HG02763 (cell line): ENCODE measurements at regions not wholly inside any gene's neighbourhood (a gene's known extent, or its start where the extent isn't known, plus 50 kb on each side); places are given as distances from the start of the nearest gene placed in this dataset.
"Not testable (repeated sequence)": the region's sequence is repeated elsewhere in the genome, so short reads cannot be mapped to it uniquely, and the experiment has no call there.

ENCODE experiments used
- ATAC-seq: cut with Tn5 transposase; IDR thresholded peaks from one replicate; pipeline ENCODE4 v1.9.1; 2021; ENCODE audit warnings: mild to moderate bottlenecking, moderate library complexity; ENCODE audit not compliant: unreplicated experiment

DNA sequence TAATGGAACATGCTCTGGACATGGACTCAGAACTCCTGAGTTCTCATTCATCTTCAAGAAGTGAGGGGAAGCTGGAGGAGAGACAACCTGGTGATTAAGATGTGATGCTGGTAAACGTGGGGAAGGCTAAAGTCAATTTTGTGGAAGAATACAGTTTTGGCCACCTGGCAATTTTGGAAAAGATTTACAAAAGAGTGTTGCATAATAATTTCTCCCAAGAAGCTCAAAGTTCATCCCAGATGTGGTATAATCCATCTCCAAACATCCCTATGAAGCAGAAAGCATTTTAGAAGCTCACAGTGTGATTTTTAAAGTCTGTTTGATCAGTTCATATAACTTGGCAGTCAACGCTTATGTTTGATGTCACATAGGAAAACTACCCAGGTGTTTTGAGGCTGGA, 208.7 kb downstream of the LMX1A start:
- ATAC-seq, result no peak

DNA sequence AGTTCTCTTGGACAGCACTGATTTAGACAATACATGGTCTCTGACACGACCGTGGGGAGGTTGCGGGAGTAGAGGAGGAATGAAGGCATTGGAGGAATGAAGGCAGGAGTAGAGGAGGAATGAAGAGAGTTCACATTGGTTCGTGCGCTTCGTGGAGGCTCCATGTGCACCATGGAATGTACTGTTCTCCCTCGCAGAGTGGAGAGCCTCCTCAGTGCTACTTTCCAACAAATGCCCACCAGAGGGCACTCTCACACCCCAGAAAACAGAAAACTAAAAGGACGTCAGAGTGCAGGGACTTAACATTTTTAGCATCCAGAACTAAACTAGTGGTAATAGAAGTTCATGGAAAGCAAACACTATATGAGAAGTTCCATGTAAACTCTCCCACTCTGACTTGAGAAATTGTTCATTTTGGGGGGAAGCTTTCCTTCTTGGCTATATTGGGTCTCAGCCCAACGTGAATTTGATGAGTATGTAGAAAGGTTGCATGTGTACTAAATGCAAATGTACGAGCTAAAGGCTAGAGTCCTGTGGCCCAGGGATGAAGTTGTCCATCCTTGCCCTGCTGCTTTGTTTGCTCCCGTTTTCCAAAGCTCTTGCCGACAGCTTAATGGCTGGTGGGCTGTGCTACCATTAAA, 211.6 kb downstream of the LMX1A start:
- ATAC-seq, result no peak

DNA sequence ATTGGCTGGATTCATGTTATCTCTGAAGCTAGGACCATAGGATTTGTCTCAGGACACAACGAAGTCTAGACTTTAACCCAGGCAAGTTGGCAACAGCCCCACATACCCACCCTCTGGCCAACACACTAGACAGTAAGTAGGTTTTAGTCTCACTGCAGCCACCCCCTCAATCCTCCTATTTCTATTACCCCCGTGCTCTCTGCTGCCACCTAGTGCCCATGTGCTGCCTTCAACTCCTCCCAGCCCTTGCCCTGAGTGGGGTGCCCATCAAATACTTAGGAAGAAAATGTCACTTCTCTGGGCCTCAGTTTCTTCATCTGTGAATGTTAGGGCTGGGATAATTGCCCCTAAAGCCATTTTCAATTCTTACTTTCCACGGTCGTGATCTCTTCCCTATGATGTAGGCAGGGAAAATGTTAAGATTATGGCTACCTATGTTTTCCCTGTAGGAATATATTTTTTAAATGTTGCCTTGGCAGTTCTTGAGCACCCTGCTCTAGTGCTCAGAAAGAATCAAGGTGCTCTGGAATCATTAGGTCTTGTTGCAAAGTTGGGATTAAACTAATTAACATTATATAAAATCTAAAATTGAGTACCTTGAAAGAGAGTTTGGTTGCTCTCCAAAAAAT, 213.0 kb downstream of the LMX1A start:
- no peak for ATAC-seq

DNA sequence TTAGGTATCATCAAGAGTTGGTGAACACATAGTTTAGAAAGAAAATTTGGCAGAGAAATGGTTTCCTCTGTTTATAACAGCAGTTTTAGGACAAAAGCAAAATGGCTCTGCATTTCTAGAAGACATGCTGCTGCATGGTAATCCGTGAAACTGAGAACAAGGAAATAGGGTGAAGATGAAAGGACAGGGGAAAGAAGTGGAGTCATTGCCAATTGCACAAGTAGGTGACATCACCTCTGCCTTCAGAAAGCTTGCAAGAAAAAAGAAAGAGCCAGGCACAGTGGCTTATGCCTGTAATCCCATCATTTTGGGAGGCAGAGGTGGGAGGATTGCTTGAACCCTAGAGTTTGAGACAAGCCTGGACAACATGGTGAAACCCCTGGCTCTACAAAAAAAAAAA, 217.6 kb downstream of the LMX1A start:
- no peak for ATAC-seq

DNA sequence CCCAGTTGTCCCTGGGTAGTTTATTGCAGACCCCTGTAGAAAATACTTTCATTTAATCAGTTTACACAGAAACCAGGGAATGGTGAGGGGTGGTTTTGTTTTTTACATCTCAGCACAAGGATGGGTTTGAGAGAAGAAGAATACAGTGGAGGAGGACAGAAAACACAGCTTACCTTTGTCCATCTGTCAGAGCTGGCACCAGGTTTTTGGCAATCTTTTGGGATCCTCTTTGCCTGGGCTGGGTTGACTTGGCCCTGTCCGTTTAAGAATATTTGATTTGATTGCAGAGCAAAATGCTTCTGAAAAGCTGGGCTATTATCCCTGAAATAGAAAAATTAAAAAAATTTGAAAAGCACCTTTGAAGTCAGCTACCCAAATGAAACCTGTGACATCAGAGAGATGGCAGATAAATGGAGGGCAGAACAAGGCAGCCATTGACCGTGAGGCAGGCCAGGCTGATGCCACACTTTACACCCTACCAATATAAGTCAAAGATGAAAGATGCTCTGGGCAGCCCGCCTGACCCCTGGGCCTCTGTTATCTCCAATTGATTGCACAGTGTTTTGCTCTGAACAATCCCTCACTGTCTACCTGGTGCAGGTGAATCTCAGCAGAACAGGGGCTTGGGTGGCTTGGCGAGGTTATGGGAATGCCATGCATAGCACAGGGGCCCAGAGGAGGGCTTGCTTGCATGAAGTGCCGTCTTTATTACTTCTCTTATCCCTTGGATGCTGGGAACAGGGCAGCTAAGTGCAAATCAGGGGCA, 218.8 kb downstream of the LMX1A start:
- ATAC-seq, result no peak

DNA sequence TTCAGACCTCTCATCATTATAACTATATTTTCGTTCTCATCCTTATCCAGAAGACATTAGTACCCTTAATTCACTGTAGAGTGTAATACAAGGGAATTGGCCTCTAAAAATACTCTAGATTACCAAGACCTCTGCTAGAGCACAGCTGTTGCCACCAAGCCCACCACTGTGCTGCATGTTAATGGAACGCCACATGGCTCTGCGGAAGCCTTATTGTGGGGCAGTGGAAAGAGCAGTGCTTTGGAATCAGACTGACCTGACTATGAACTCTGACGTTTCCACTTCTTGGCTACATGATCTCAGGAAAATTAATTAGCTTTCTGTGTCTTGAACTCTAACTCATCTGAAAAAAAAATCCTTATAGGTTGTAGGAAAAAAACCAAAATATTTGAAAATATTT, 222.1 kb downstream of the LMX1A start:
- no peak for ATAC-seq

DNA sequence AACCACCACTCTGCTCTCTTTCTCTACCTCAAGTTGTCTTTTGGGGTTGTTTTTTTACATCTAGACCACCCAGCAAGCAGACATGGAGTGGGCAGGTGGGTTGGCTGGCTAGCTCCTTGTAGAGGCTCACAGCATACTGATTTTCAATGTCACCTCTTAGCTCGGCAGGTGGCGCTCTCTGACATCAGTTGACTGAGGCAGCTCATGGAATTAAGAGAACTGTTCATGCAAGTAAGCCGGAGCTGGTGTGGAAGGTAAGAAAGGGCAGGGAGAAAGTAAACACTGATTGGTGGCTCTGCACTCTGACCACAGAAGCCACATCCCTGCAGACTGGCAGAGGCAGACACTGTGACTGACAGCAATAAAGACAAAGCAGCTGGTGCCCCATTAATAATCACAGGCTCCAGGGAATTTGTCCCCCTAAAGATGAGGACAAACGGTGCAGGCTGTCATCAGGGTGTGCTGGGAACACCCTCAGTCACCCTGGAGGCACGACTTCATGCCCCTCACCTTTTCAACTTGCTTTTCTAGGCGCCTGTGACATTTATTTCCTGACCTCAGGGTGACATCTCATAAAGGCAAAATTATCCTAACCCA, 226.8 kb downstream of the LMX1A start:
- no peak for ATAC-seq

DNA sequence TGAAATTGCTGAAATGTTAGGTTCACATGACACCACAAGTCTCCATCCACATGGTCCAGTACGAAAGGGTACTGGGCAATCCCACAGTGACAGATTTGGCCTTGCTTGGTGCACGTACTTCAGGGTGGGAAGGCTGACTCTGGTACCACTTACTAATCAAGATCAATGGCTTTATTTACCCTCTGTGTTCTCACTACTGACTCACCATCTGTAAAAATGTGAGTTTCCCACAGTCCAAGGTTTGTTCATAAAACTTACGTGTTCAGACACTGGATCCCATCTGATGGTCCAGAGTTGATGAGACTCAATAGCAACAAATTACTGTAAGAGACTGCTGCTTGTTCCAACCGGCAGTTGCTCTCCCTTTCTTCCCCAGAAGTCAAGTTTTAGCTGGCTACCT, 231.7 kb downstream of the LMX1A start:
- ATAC-seq, result no peak

DNA sequence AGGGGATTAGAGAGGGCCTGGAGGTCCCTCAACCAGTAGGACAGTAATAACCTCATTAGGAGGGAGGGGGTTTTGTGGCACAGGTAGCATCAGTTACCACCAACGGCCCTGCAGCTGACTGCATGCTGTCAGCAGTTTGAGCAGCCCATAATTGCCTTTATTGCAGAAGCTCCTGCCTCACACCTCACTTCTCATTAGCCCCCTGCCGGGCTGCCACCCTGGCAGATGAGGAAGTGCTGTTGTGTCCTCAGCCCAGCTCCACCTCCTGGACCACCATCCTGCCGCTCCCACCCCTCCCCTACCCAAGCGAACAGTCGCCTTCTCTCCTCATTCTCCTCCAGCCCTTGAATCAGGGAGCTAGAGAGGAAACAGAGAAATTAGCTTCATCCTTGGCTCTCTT, 237.4 kb downstream of the LMX1A start:
- no peak for ATAC-seq

DNA sequence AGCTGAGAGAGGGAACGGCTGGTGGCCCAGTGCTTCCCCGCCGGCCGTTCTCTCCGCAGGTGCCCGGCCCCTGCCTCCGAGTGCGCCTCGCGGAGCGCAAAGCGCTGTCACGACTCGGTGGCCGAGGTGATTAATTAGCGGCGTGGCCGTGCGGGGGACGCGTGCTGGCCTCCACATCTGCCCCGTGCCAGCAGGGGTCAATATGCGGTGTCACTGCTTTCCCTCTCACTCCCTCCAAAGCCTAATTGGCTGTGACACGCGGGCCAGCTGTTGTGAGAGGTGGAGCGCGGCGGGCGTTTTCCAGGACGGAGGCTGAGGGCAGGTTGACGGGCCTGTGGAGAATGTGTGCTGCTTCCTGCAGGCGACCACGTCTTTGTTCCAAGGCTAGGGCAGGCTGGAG, 239.0 kb downstream of the LMX1A start:
- no peak for ATAC-seq

DNA sequence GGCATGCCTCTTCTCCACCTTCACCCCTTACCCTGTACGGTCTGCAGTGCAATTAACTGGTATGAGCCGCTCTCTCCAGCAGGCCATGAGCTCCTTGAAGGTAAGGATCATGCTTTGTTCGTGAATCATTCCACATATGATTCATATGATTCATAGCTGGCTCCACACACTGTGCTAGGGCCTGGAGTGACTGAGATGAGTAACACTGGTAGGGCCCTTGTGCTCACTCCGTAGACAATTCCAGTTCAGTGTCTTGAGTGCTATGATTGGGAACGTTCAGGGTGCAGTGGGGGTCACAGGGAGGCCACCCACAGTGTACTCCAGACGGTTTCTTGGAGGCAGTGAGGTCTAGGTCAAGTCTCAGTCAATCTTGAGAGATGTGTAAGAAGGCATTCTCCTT, 239.8 kb downstream of the LMX1A start:
- no peak for ATAC-seq

DNA sequence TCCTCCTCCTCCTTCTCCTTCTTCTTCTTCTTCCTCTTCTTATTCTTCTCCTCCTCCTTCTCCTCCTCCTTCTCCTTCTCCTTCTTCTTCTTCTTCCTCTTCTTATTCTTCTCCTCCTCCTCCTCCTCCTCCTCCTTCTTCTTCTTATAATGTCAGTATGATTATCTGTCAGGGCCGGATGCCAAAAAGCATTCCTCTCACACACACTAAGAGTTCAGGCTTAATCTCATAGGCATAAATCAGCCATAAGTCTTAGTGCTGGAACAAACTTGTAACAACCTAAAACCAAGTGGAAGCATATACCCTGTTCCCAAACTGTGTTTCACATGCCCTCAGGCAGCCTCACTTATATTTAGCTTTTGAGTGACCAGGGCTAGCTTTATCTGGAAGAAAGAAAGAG, 240.3 kb downstream of the LMX1A start:
- no peak for ATAC-seq

DNA sequence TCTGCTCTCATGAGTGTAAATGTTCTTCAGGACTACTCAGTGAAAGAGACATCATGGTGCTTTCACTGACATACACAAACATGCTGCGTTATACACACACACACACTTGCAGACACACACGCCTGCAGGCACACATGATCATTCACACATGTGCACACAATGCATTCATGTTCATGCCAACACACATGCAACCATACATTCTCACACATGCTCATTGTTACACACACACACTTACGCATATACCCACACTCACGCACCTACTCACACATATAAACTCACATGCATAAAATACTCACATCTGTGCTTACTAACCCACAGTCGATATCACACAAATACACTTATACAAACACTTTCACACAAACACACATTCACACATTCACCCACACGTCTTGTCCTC, 241.6 kb downstream of the LMX1A start:
- no peak for ATAC-seq

DNA sequence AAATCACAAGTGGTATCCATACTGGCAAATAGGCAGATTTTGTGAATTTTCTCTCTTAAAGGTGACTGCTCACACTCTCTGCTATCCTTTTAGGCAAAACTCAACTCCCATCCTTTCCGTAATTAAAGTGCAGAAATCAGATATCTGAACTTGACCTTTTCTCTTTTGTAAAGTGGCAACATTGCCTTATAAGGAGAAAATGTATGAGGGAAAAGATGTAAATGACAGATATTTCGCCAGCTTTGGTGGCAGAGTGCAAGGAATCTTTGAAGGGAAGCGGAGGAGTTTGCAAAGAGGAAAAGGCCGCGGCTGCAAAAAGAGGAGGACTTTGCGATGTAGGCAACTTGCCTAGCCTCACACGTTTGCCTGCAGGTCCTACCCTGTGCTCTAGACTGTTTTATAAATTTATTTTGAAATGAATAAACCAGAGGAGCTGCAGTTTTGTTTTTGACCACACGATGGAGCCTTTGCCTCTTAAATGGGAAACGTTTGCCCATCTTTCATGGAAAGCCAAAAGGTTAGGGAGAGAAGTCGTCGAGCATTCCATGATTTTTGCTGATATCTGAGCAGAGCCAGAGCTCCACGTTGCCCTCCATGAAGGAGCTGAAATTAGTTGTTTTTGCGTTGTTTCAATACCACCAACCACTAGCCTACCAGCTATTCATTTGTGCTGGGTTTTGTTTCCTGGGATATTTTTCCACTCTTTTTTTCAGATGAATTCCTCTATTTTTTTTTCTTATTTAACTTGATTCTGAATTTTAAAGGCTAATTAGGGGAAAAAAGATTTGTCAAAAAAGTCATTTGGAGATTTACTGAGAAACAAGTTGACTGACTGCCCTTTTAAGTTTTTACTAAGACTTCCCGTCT, 242.3 kb downstream of the LMX1A start:
- no peak for ATAC-seq

DNA sequence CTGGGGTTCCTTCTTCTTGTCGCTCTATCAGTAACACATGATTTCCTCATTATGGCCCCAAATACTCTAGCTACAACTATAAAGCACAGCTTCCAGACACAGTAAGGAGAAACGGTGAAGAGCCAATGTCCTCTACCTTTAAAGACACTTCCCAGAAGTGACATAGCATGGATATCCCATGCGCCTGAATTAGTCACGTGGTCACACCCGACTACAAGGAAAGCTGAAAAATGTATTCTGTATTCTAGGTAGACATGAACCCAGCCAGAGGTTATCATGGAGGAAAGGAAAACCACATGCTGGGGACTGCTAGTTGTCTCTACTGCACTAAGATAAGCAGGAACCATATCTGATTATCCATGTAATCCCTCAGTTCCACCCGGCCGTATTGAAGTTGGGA, 244.3 kb downstream of the LMX1A start:
- ATAC-seq, result no peak

DNA sequence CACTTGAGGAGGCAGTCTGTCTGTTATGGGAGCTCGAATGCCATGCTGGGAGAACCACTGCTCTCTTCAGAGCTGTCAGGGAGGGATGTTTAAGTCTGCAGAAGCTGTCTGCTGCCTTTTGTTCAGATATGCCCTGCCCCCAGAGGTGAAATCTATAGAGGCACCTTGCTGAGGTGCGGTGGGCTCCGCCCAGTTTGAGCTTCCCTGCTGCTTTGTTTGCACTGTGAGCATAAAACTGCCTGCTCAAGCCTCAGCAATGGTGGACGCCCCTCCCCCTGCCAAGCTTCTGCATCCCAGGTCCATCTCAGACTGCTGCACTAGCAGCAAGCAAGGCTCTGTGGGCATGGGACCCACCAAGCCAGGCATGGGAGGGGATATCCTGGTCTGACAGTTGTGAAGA, 247.5 kb downstream of the LMX1A start:
- ATAC-seq, result no peak

DNA sequence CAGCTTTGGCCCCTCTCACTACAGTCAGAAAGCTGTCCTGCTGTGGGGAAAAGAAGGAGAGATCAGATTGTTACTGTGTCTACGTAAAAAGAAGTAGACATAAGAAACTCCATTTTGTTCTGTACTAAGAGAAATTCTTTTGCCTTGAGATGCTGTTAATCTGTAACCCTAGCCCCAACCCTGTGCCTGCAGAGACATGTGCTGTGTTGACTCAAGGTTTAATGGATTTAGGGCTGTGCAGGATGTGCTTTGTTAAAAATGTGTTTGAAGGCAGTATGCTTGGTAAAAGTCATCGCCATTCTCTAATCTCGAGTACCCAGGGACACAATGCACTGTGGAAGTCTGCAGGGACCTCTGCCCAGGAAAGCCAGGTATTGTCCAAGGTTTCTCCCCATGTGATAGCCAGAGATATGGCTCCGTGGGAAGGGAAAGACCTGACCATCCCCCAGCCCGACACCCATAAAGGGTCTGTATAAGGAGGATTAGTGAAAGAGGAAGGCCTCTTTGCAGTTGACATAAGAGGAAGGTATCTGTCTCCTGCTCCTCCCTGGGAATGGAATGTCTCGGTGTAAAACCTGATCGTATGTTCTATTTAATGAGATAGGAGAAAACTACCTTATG, 263.9 kb downstream of the LMX1A start:
- not testable (repeated sequence) for ATAC-seq

DNA sequence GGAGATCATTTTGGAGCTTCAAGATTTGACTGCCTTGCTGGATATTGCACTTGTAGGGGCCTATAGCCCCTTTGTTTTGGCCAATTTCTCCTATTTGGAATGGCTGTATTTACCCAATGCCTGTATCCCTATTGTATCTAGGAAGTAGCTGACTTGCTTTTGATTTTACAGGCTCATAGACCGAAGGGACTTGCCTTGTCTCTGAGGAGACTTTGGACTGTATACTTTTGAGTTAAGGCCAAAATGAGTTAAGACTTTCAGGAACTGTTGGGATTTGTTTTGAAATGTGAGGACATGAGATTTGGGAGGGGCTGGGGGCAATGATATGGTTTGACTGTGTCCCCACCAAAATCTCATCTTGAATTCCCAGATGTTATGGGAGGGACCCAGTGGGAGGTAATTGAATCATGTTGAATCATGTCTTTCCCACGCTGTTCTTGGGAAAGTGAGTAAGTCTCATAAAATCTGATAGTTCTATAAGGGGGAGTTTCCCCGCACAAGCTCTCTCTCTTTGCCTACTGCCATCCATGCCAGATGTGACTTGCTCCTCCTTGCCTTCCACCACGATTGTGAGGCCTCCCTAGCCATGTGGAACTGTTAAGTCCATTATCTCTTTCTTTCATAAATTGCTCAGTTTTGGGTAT, 276.1 kb downstream of the LMX1A start:
- ATAC-seq, result no peak

DNA sequence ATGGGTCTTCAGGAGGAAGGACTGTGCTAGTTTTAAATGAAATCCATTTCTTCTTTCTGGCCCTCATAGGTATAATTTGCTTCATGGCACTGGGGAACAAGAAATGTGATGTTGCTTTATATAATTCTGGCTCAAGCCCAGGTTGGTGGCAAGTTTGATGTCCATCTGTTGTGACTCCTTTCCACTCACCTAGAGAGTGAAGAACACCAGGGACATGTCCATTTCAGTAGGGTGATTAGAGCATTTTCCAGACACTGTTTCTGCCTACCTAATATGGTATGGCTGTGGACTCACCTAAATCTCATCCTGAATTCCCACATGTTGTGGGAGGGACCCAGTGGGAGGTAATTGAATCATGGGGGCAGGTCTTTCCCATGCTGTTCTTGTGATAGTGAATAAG, 278.1 kb downstream of the LMX1A start:
- no peak for ATAC-seq

DNA sequence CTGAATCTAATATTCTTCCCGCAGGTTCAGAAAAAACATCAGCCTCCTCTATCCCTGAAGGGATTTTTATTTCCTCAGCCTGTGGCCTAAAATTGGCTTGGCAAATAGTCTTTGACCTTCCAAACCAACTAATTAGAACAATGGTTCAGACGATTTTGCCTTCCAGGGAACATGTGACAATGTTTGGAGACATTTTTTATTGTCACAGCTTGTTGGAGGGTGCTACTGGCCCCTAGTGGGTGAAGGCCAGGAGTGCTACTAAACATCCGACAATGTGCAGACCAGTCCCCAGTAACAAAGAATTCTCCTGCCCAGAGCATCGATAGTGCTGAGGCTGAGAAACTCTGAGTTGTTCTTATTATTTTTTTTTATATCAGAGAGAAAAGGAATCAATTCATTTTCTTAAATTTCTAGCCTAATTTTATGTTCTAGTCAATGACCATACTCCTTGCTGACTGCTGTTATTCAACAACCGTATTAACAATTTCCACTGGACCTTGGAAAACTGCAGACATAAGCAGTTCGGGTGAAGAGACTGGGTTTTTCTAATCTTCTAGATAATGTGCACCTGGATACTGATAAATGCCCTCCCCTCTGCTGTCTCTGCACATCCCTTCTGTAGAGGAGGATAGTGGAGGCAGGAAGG, 280.7 kb downstream of the LMX1A start:
- no peak for ATAC-seq
